ENCODE measurements at regions not wholly inside any gene's neighbourhood (a gene's known extent, or its start where the extent isn't known, plus 50 kb on each side); places are given as distances from the start of the nearest gene placed in this dataset.

DNA sequence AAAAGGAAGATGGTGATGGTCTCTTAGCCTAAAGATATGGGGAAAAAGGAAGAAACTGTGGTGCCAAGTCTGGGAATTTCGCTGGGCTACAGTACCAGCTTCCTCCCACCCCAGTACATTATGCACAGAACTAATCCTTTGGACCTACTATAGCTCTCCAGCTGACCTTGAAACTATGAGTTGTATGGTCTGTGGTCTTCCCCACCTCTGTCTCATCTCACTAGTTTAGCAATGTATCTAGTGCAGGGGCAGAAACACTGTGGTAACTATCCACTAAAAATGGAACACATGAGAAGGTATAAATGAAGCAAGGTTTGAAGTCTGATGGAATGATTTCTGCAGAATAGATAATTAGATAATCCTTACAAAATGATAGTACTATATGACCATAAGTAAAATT lies 190.4 kb upstream of the CCDC150 start:
- DNase-seq = no peak

DNA sequence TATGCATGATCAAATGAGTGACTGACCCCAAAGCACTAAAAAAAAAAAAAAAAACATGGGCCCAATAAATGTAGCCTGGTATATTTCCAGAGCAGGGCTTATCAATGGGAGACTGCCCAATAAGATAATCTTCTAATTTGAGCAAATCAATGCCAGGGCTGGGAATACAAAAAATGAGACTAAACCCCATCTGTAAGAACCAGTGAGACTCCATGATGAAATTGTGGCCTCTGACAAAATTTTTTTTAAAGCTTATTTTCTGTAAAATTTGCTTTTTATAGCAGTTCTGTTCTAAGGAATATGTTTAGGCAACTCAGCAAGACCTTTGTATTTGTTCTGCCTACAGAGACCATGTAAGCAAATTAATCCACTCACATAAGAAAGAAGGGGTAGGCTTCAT lies 186.8 kb upstream of the CCDC150 start:
- DNase-seq = no peak

DNA sequence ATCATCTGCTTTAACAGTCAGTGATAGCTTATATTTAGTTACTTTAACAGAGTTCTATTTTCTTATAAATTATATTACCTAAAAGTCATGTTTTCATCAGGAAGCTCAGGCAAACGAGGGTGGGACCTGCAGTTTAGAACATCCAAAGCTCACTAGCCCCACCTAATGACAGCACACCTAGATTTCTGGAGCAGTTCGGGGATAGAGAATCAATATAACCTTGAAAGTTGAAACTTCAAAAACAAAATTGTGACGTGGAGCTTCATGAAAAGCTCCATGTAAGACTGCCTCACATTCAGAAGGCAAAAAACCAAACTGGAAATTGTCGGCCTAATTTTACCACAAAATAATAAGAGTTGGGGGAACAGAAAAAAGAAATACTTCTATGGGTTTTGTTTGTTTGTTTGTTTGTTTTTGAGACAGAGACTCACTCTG lies 185.9 kb upstream of the CCDC150 start:
- DNase-seq = peak; percentile 2

DNA sequence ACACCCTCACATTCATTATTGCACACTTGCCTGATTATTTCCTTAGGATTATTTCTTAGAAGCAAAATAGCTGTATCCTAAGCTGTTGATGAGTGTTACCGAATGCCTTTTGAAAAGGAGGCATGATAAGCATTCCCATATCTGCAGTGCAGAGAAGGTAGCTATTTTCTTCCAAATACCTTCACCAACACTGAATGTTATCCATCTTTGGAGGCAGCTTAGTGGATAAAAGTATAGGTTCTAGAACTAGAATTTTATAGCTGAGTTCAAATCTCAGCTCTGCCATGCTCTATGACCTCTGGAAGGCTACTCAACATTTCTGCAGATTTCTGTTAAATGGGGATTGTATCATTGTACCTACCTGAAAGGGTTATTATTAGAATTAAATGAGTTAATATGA lies 185.0 kb upstream of the CCDC150 start:
- no peak for DNase-seq

DNA sequence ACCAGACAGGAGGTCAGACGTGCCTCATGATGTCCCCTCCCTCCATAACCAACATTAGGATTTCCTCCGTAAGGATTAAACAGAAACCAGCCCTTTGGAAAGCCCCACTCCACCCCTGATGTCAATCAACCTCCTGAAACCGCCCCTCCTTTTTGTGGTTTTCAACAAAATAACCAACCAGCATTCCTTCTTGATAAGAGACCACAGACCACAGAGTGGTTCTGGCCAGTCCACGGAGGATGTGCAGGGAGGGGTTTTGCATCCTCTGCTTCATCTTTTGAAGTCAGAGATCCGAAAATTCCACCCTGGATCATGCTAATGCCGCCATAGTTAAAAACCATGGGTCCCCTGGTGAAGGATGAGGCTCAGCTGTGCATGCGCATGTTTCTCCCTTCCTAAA lies 180.0 kb upstream of the CCDC150 start:
- DNase-seq = no peak

DNA sequence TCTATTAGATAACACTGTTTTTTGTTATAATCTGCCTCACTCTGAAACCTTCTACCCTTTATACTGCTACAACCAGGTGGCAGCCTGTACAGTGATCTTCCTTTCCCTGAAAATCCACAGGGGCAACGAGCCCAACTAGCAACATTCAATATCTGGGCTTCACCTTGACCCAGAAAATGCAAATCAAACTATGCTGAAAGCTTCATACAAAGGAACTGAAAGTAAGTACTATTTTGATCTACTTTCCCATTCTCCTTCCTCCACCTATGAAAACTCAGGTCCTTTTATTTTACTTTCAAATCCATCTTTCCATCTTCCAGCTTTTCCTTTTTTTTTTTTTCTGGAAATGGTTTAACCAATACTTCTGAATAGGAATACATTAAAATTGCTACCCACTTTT lies 175.8 kb upstream of the CCDC150 start:
- no peak for DNase-seq

DNA sequence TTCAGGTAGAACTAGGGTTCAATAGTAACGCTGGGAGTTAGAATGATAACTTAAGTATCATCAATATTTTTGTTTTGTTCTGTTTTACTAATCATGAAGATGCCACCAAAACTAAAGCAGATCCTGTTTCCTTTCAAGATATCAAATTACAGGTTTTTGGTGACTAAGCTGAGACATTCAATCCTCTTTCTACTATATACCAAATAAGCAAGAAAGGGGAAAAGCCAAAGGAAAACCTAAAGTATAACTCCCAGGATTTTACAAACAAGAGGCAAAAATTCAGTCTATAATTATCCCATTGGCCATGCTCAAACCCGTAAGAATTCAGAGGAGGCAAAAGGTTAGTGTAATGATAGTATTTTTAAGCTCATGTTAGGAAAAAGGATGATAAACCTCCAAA lies 175.2 kb upstream of the CCDC150 start:
- no peak for DNase-seq

DNA sequence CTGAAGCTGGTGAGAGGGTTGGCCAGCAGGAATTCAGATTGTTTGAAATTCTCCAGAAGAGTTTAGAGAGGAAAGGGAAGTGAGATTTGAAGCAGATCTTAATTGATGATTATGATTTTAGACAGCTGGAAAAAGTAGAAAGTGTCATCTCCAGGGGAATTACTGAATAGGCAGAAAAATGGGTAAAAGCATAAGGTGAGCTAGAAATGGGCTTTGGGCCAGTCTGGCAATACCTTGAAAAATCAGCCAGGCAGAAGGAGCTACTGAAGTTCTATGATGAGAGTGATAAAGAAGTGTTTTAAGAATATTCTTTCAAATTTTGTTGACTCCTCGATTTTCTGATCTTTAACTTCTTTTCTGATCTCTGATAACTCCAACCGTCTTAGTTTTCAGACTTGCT lies 172.9 kb upstream of the CCDC150 start:
- DNase-seq = no peak

DNA sequence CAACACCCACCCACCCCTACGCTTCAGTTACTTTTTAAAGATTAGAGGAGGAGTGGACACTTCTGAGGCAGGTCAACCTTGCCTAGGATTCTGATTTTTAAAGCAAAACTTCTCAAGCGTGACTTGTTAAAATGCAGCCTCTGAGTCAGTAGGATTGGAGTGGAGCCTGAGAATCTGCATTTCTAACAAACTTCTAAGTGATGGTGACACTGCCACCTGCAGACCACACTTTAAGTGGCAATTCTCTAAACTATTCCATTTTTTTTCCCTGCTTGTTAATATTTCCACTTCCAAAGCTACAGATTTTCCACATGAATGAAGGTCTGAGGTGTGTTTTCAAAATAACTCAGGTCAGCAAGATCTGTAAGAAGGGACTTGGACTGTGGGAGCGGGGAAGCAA lies 171.1 kb upstream of the CCDC150 start:
- DNase-seq = no peak

DNA sequence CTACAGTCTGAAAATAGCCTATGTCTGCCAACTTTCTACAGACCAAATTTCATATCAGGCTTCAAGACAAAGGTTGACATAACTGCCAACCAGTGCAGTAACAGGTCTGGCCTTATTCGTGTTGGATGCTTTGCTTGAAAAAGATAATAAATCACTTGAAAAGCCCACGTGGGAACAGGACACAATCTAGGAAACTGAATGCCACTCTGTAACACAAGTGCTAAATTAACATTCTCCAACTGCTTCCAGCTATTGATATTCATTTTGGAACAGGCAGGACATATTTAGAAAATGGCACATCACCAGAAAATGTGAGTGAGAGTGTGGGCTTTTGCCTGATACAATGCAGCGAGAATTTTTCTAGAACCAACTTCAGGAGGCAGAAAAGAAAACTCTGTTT lies 165.9 kb upstream of the CCDC150 start:
- no peak for DNase-seq

DNA sequence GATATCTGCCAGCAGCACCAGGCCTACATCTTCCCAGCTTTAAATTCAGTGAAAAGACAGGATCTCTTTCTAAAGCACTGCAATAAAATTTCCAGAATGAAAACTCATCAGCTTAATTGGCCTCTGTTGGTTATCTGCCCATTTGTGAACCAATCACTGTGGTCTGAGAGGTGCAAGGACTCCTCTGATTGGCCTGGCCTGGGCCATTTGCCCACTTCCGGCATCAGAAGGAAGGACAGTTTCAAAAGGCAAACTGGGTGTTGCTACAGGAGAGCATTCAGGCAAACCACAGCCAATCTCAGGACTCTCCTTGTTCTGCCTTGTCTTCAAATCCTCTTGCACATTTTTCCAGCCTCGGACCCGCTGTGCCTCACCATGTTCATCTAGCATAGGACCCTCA lies 163.9 kb upstream of the CCDC150 start:
- no peak for DNase-seq

DNA sequence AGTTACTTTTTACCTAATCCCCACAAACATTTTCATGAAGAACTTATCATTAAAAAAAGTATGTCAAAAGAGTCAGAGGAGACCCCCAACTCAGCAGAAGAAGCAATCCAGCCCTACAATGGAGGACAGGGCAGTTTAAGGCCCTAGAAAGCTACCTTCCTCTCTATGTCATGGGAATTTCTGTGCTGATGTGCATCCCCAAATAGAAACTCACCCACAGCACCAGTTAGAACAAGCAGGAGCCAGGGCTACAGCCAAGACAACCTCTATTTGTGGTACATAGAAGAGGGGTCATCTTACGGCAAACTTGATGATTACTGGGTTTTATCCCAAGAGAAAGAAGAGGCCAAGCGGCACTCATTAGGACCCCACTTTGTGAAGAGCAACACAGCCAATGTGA lies 160.9 kb upstream of the CCDC150 start:
- no peak for DNase-seq

DNA sequence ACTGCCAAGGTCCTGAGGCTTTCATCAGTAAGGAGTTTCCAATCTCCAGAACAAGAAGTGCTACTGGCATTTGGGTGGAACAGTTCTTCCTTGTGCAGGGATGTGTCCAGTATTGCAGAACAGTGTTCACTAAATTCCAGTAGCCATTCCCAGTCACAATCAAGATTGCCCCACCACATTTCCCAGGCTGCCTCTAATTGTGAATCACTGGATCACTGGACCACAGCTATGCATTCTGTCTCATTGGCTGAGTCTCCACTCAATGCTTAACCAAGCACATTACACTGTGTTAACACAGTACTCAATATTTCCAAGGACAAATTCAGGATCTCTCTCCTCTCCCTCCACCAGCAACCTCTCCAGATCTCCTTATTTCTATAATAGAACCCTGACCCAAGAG lies 160.2 kb upstream of the CCDC150 start:
- DNase-seq = no peak

DNA sequence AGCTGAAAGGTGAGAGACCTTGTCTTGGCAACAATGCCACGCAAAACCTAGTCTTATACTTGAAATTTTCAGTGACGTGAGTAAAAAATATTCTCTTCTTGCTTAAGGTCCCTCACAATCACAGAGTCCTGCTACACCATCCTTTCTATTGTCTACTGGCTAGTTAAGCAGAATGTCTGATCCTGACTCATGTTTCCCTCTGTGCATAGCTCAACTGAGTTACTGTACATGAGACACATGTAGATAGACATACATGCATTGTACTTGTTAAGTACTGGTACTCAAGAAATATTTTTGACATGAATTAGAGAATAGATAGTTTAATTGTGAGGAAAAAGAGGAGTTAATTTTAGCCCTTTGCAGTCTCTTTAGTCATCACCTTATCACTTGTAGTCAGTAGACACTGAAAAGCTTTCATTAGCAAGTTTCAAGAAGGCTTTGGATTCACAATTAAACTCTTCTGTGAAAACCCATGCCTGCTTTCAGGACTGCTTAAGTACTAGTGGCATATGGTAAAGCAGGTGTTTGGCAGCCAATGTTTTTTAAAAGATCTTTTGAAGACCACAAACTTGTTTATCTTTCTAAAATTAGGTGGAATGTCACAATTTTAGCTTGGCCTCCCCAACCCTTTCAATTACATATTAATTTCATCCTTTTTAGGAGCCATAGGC lies 158.7 kb upstream of the CCDC150 start:
- DNase-seq = no peak

DNA sequence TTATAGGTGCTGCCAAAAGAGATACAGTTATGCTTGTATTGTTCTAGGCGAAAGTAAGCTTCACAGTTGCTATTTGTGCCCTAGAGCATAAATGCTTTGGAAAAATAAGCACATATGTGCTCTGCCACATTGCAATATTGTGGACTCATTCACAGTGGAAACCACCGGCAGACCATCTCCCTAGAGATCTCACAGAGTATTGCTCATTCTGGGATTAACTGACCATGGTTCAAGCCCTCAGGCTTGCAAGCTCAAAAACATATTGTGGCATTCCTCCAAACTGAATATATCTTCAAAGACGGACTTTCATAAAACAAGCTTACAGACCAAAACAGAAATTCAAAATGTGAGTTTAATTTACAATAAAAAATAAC lies 158.2 kb upstream of the CCDC150 start:
- no peak for DNase-seq

DNA sequence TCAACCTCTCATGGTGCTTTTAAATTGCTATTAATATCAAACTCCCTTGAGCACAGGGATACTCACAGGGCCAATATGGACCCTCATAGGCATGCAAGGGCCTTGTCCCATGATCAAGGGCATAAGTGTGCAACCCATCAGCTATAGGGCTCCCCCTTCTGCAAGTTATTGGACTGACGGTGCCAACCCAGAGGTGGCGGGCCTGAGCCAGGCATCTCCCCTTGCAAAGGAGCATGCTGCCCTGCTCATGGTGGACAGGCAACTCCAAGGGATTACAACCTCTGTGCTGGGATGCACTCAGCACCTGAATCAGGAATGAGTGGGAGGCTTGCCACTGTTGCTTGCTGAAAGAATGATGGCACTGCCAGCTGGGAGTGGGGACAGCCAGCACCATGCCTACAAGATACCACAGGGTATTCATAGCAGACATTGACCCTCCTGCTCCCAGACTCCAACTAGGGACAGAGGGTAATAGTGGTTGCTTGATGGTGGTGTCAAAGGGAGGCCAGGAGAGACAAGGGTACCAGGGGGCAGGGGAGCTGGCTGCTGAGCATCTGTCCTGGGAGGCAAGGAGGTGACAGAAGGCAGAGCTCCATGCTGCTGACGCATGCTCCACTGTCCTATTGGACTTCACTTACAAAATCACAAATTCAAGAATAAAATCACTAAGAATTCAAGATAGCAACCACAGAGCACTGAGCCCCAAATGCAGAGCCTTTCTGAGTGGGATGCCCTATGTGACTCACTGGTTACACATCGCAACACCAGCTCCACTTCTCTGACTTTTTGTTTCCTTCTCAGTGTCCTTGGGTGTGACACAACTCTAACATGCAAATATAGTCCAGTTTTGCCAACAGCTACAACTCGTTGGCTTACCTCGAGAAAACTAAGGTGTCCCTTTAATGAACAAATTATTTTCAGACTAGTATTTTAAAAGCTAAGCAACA lies 157.1 kb upstream of the CCDC150 start:
- DNase-seq = no peak

DNA sequence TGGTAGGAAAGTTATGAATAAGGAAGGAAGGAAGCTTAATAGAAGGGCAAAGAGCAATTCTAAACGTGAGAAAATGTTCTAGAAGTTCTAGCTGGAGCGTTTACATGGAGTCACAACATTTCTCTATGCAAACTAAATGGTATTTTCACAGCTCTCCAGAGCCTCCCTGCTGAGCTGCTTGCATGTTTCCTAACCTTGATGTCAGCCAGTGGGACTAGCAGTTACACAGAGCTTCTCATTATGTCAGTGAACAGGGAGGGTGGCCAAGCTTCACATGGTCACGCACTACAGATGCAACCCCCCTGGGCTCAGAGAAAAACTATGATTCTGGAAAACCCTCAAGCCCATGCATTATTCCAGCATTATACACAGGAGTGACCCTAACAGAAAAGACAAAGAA lies 153.4 kb upstream of the CCDC150 start:
- no peak for DNase-seq

DNA sequence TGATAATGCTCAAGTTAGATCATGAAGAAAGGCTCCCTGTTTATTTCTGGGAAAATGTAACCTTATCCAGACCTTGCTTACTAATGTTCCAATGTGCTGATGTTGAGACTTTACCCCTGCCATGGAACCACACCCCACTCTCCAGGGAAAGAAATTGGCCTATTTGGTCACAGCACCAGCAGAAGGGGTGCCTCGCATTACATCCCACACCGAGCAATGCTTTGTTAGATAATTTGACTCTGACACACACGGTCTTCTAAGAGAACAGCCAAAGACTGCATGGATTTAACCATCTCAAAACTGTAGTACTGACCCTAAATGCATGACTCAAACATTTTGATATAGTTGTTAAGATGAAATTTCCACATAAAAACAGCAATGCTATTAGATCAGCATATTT lies 152.1 kb upstream of the CCDC150 start:
- DNase-seq = no peak

DNA sequence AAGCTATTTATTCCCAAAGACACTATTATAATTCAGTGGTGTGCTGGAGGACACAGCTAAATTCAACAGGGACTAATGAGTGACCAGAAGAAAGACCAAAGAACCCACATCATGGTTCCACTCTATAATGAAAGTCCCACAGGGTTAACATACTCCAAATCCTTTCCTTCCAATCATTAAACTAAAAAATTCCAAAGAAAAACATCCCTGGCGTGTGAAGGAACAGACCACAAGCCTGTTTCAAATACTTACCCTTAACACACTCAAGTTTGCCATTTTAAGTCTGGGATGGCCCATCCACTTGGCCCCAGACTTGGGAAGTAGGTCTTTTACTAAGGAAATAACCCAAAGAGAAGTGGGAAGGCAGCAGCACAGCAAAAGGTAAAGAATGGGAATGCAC lies 150.1 kb upstream of the CCDC150 start:
- DNase-seq = no peak

DNA sequence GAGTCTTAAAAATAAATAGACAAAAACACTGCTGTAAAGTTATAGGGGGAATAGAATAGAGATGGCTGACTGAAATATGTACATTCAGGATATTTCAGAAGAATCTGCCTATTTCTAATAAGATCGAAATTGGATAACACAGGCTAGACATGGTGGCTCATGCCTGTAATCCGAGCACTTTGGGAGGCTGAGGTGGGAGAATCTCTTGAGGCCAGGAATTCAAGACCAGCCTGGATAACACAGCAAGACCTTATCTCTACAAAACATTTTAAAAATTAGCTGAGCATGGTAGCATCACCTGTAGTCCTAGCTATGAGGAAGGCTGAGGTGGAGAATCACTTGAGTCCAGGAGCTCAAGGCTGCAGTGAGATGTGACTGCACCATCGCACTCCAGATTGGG lies 146.6 kb upstream of the CCDC150 start:
- DNase-seq = no peak

DNA sequence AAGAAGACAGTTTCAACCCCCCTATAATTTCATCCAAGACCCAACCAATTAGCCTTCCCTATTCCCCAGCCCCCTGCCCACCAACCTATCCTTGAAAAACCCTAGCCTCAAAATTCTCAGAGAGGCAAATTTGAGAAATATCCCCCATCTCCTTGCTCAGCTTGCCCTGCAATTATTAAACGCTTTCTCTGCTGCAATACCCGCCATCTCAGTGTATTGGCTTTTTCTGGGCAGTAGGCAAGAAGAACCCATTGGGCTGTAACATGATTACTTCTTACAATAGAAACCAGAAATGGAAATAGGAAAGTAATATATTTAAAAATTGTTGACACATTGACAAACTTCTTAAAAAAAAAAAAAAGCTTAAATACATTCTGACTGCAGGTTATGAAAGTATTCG lies 140.6 kb upstream of the CCDC150 start:
- no peak for DNase-seq

DNA sequence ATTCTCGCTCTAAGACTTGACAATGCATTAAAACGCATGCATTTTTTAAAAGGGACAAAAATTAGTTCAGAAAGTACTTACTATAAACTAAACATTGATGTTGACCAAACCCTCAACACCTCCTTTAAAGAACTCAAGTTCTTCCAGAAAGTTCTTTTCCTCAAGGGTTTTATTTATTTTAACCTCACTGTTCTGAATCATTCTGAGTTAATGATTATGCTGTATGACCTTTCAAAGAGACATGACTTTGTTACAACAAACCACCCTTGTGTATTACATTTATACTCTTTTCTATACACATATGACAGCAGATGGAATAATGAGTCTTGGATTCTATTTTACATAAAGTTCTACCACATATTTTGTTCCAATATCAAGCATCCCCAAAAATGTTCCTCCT lies 139.8 kb upstream of the CCDC150 start:
- no peak for DNase-seq

DNA sequence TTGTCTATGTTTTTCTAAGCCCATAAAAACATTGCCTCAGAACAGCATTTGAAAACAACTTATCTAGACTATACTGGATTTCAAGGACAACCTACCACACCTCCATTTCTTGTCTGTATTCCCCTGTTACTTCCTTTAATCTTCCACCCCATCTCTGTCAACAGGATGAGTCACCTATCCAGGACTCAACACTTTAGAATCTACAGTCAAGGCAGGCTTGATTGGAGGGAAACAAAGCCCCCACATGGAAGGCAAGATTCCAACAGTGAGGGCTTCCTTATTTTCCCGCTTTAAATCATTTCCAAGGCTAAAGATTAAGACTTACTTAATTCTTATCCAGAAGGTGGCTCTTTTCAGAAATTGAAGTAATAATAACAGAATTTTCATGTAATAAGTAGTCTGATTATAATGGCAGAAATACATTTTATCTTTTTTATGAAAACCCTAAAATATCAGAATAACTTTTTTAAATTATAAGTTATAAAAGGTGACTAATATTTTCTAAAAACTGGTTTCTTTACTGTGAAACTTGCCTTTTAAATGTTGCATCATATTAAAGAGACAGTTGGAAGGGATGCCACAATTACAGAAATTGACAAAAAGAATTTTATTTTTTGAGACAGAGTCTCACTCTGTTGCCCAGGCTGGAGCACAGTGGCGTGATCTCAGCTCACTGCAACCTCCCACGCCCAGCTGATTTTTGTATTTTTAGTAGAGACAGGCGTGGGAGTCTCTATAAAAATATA lies 138.7 kb upstream of the CCDC150 start:
- no peak for DNase-seq

DNA sequence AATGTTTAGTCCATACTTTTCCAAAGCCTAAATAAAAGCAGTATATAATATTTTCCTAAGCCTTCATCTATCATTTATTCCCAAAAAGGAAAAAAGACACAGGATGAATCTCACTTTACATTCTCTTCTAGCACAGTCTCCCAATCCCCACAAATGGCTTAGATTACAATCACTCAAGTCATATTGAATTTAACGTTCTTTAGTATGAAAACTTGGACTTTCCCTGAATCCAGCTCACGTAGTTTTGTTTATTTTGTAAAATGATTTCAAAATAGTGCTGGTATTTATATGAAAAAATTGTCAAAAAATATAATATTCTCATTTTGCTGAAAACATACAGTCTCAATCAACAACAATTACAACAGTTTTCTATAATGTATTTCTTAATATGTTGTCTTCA lies 137.7 kb upstream of the CCDC150 start:
- no peak for DNase-seq
